GOT3 (cell line): ENCODE measurements at regions not wholly inside any gene's neighbourhood (a gene's known extent, or its start where the extent isn't known, plus 50 kb on each side); places are given as distances from the start of the nearest gene placed in this dataset.

Experiments used
- DNase-seq: peaks from one replicate; lab custom pipeline; 2025; ENCODE audit warnings: mixed read lengths; lab: John Stamatoyannopoulos, UW

GRCh38 chr2:41691561-41691960 lies 356.3 kb upstream of the PKDCC start:
- DNase-seq = no peak

GRCh38 chr2:41694536-41695049 lies 353.2 kb upstream of the PKDCC start:
- no peak for DNase-seq

GRCh38 chr2:41695198-41696113 lies 352.4 kb upstream of the PKDCC start:
- DNase-seq = no peak

- no peak for DNase-seq
Observed at GRCh38 chr2:41697389-41697788, 350.4 kb upstream of the PKDCC start.

- no peak for DNase-seq
Observed at GRCh38 chr2:41698678-41699422, 349.0 kb upstream of the PKDCC start.

- DNase-seq = no peak
Observed at GRCh38 chr2:41701231-41701630, 346.6 kb upstream of the PKDCC start.

- no peak for DNase-seq
Observed at GRCh38 chr2:41703123-41703522, 344.7 kb upstream of the PKDCC start.

- no peak for DNase-seq
Observed at GRCh38 chr2:41705634-41706033, 342.2 kb upstream of the PKDCC start.

GRCh38 chr2:41706286-41706685 lies 341.5 kb upstream of the PKDCC start:
- DNase-seq = no peak

- no peak for DNase-seq
Observed at GRCh38 chr2:41707790-41708451, 339.9 kb upstream of the PKDCC start.

- no peak for DNase-seq
Observed at GRCh38 chr2:41709702-41710599, 337.9 kb upstream of the PKDCC start.

GRCh38 chr2:41710944-41711343 lies 336.9 kb upstream of the PKDCC start:
- DNase-seq = no peak

GRCh38 chr2:41711736-41712135 lies 336.1 kb upstream of the PKDCC start:
- no peak for DNase-seq

- DNase-seq = no peak
Observed at GRCh38 chr2:41716497-41716896, 331.3 kb upstream of the PKDCC start.

- no peak for DNase-seq
Observed at GRCh38 chr2:41717839-41718238, 330.0 kb upstream of the PKDCC start.

- no peak for DNase-seq
Observed at GRCh38 chr2:41718705-41719104, 329.1 kb upstream of the PKDCC start.

- DNase-seq = no peak
Observed at GRCh38 chr2:41719756-41720155, 328.1 kb upstream of the PKDCC start.

GRCh38 chr2:41720331-41721251 lies 327.2 kb upstream of the PKDCC start:
- DNase-seq = no peak

- DNase-seq = no peak
Observed at GRCh38 chr2:41722668-41723369, 325.0 kb upstream of the PKDCC start.

GRCh38 chr2:41723526-41723925 lies 324.3 kb upstream of the PKDCC start:
- no peak for DNase-seq
